HG03064 (cell line): ENCODE measurements at regions not wholly inside any gene's neighbourhood (a gene's known extent, or its start where the extent isn't known, plus 50 kb on each side); places are given as distances from the start of the nearest gene placed in this dataset.
"Not testable (repeated sequence)": the region's sequence is repeated elsewhere in the genome, so short reads cannot be mapped to it uniquely, and the experiment has no call there.

Experiments used
- ATAC-seq: cut with Tn5 transposase; IDR thresholded peaks from one replicate; pipeline ENCODE4 v1.9.1; 2021; ENCODE audit warnings: low read depth; ENCODE audit not compliant: unreplicated experiment

- ATAC-seq, result no peak
These were observed 1355.0 kb downstream of the OLFM4 start for GRCh38 chr13:54383604-54384003.

DNA sequence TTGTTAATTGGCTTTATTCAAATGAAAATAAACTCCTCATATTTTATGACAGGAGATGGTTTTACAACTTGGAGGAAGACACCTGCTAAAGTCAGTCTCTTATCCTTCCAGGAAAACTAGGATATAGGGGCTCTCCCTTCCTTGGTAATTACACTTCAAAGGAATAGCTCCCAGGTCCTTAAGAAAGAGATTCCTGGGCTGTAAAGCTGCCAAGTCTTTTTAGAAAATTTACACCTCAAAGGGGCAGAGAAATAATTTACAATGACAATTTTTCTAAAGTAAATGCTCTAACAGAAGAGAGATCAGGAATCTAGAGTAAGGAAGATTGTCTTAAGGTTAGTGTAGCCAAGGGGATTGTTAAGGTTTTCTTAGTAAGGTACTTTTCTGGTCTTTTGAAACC is 1359.0 kb downstream of the OLFM4 start:
- no peak for ATAC-seq

DNA sequence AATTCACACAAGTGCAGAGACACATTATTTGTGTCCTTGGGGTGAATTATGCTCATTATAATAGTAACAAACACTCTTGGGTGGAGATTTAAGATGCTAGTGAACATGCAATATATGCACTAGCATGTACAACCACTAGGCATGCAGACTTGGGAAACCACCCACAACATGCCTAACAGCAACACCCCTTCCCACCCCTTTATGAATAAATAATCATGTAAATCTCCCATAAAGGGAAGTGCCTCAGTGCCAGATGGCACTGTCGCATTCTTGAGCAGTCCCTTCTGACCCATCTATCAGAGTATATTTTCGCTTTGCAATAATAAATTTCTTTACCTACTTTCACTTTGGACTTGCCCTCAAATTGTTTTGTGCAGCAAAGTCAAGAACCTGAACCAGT is 1362.2 kb downstream of the OLFM4 start:
- no peak for ATAC-seq

DNA sequence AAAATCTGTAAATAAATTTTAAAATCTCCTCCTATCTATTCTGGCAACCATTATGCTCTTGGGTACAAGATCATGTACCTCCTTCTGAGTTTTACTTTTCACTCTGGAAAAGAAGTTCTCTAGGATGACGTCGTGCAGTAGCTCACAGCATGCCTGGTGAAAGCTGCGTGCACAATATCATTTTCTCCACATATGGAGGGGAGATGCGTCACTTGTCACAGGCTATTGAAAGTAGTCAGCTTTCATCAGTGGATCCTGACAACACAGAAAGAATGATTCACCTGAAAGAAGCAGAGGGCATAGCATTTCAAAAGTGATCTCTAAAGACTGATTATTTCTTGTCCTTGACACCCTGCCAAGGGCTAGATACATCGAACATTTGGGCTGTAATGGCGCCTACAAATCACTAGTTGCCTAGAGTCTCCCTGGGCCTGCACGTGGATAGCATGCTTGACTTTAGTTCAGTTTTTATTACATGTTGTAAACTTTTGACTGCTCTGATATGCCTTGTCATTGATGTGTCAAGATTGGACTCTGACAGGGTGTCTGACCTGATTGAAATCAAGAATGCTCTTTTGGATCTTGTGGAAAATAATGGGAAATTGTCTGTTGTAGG is 1365.6 kb downstream of the OLFM4 start:
- no peak for ATAC-seq

- no peak for ATAC-seq
These were observed 1366.3 kb downstream of the OLFM4 start for GRCh38 chr13:54394908-54395307.

- no peak for ATAC-seq
These were observed 1373.9 kb downstream of the OLFM4 start for GRCh38 chr13:54402495-54402894.

GRCh38 chr13:54415753-54416366 is 1387.2 kb downstream of the OLFM4 start:
- ATAC-seq, result no peak

DNA sequence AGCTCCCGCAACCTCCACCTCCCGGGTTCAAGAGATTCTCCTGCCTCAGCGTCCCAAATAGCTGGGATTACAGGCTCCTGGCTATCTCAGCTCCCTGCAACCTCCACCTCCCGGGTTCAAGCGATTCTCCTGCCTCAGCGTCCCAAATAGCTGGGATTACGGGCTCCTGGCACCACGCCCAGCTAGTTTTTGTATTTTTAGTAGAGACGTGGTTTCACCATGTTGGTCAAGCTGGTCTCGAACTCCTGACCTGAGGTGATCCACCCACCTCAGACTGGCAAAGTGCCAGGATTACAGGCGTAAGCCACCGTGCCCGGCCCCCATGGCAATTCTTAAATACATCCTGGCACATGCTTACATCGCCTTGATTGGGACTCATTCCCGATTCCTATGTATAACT is 1394.3 kb downstream of the OLFM4 start:
- not testable (repeated sequence) for ATAC-seq

DNA sequence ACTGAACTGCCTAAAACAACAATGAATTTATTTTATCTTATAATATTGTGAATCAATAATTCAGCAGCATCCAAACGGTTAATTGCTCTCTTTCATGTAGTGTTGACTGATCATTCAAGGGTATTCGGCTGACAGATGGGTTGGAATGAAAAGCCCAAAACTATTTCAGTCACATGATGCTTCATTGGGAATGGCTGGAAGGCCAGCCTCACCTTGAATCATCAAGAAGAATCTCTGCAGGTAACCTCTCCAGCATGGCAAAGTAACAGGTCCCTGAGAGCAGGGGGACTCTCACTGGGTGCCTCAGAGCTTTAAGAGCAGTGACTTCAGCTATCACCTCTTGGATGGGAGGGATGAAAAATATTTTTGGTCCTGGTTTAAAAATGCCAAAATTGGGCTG is 1395.7 kb downstream of the OLFM4 start:
- no peak for ATAC-seq

DNA sequence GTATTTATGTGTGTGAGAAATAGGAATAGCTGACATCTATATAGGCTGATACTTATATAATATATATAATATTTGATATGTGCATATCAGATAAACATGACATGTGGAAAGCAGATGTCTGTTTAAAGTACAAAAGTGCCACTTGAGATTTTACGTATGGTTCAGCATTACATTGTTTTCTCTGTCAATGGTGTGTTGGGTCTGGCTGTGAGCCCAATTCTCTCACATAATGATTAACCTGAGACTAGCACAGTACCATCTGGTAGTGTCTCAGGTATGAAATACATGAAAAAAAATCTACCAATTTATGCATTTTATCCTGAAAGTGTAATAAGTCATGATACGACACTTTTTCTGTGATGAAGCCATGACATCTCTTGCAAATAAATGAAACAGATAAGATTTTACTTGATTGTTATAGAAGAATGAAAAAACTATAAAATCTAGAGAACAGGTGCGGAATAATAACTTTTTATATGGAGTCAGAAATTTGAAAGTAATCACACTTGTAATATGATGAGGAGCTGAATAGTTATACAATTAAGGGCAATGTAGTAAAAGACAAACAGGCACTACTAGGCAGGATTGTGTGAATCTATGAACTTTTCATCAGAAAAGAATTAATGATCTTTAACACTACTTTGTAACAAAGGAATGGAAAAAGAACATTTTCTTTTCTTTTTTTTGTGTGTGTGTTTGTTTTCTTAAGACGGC is 1405.0 kb downstream of the OLFM4 start:
- no peak for ATAC-seq

DNA sequence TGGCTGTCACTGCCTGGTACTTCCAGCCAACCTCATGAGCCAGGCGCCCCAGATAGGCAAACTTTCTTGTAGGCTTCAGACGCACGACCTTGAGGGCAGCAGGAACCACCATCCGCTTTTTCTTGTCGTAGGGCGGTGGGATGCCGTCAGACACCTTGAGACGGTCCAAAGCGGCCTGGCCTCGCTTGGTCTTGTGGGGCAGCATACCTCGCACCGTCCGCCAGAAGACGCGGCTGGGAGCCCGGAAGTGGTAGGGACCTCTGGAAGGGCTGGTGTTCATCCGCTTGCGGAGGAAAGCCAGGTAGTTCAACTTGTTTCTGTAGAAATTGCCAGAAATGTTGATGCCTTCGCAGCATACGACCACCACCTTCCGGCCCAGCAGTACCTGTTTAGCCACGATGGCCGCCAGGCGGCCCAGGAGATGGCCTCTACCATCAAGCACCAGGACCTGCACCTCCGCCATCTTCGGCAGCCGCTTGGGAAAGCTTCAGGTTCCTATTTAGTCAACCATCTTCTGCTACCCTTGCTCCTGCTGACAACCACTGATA is 1412.3 kb downstream of the OLFM4 start:
- not testable (repeated sequence) for ATAC-seq

- ATAC-seq, result no peak
These were observed 1416.8 kb downstream of the OLFM4 start for GRCh38 chr13:54445453-54445852.

DNA sequence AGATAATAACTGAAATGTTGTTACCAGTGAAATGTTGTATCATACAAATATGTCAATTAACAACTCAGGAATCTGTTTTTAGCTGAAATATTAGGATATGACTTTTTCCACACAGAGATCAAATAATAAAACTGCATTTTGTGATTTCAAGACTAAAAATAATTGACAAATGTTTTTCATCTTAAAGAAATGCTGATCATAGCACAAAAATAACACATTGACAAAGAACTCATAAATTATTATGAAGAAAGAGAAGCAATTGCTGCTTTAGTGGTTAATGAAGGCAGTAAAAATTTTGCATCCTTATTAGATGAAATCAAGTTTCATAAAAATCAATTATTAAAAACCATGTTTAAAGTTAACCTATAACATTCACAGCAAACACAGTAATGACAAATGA is 1417.3 kb downstream of the OLFM4 start:
- no peak for ATAC-seq

- ATAC-seq, result no peak
These were observed 1421.3 kb downstream of the OLFM4 start for GRCh38 chr13:54449922-54450321.

- ATAC-seq, result no peak
These were observed 1455.6 kb downstream of the OLFM4 start for GRCh38 chr13:54484166-54484565.

- ATAC-seq, result no peak
These were observed 1458.0 kb downstream of the OLFM4 start for GRCh38 chr13:54486421-54487166.

DNA sequence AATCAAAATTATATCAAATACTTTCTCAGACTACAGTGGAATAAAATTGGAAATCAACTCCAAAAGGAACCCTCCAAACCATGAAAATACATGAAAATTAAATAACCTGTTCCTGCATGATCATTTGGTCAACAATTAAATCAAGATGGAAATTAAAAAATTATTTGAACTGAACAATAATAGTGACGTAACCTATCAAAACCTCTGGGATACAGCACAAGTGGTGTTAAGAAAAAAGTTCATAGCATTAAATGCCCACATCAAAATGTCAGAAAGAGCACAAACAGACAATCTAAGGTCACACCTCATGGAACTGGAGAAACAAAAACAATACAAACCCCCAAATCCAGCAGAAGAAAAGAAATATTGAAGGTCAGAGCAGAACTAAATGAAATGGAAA is 1460.7 kb downstream of the OLFM4 start:
- no peak for ATAC-seq

GRCh38 chr13:54492995-54493394 is 1464.4 kb downstream of the OLFM4 start:
- no peak for ATAC-seq

GRCh38 chr13:54511366-54511765 is 1482.8 kb downstream of the OLFM4 start:
- ATAC-seq, result no peak

GRCh38 chr13:54513254-54513653 is 1484.6 kb downstream of the OLFM4 start:
- ATAC-seq, result no peak

- no peak for ATAC-seq
These were observed 1507.5 kb downstream of the OLFM4 start for GRCh38 chr13:54536112-54536511.
